HG03439 (cell line): ENCODE measurements at regions not wholly inside any gene's neighbourhood (a gene's known extent, or its start where the extent isn't known, plus 50 kb on each side); places are given as distances from the start of the nearest gene placed in this dataset.
A peak's percentile ranks its signal among the peaks of the same experiment; 100 is the strongest.

Experiments
- ATAC-seq: cut with Tn5 transposase; IDR thresholded peaks from one replicate; pipeline ENCODE4 v1.9.1; 2021; ENCODE audit warnings: mild to moderate bottlenecking, moderate library complexity; ENCODE audit not compliant: unreplicated experiment

- ATAC-seq: no peak
Observed at GRCh38 chr18:76647322-76647721, 152.3 kb upstream of the ZNF516 start.

- ATAC-seq: no peak
Observed at GRCh38 chr18:76644580-76644979, 149.5 kb upstream of the ZNF516 start.

GRCh38 chr18:76643996-76644395 is 149.0 kb upstream of the ZNF516 start:
- ATAC-seq: no peak

- no peak for ATAC-seq
Observed at GRCh38 chr18:76643199-76643598, 148.2 kb upstream of the ZNF516 start.

- no peak for ATAC-seq
Observed at GRCh38 chr18:76640438-76640837, 145.4 kb upstream of the ZNF516 start.

GRCh38 chr18:76634564-76634963 is 139.5 kb upstream of the ZNF516 start:
- no peak for ATAC-seq

- ATAC-seq: no peak
Observed at GRCh38 chr18:76633588-76634269, 138.7 kb upstream of the ZNF516 start.

- no peak for ATAC-seq
Observed at GRCh38 chr18:76627444-76627843, 132.4 kb upstream of the ZNF516 start.

GRCh38 chr18:76626991-76627390 is 131.9 kb upstream of the ZNF516 start:
- ATAC-seq: no peak

GRCh38 chr18:76622651-76623050 is 127.6 kb upstream of the ZNF516 start:
- ATAC-seq: no peak

GRCh38 chr18:76621782-76622495 is 126.9 kb upstream of the ZNF516 start:
- no peak for ATAC-seq

GRCh38 chr18:76621226-76621625 is 126.2 kb upstream of the ZNF516 start:
- ATAC-seq: no peak

- ATAC-seq: peak; percentile 81
Observed at GRCh38 chr18:76620321-76621170, 125.5 kb upstream of the ZNF516 start.

- ATAC-seq: no peak
Observed at GRCh38 chr18:76619621-76620315, 124.7 kb upstream of the ZNF516 start.

- no peak for ATAC-seq
Observed at GRCh38 chr18:76619261-76619620, 124.2 kb upstream of the ZNF516 start.

- no peak for ATAC-seq
Observed at GRCh38 chr18:76618721-76619120, 123.7 kb upstream of the ZNF516 start.

- no peak for ATAC-seq
Observed at GRCh38 chr18:76616373-76616772, 121.3 kb upstream of the ZNF516 start.

- ATAC-seq: no peak
Observed at GRCh38 chr18:76615065-76615733, 120.2 kb upstream of the ZNF516 start.

GRCh38 chr18:76613755-76614120 is 118.7 kb upstream of the ZNF516 start:
- no peak for ATAC-seq

- ATAC-seq: no peak
Observed at GRCh38 chr18:76613053-76613754, 118.2 kb upstream of the ZNF516 start.
